PC-9 (cell line): ENCODE measurements at regions not wholly inside any gene's neighbourhood (a gene's known extent, or its start where the extent isn't known, plus 50 kb on each side); places are given as distances from the start of the nearest gene placed in this dataset.

Source experiments
- BruUV-seq: library from RNA; stranded (reverse); fragments of 400-500 nt; replicated peaks from 2 replicates; lab custom pipeline; 2021; lab: Mats Ljungman, UMichigan
- CTCF ChIA-PET: fragments of 300-600 bp; sonication (Branson Sonifier 250); formaldehyde crosslinking; loops from one replicate; lab custom pipeline; 2022; ENCODE audit warnings: antibody characterized with exemption; lab: Charles Lee
- POLR2A ChIA-PET: fragments of 300-600 bp; sonication (Branson Sonifier 250); formaldehyde crosslinking; loops from one replicate; lab custom pipeline; 2022; ENCODE audit warnings: antibody characterized with exemption; ENCODE audit not compliant: unreplicated experiment; lab: Charles Lee
- DNase-seq, 2 experiments: peaks; one replicate each; pipeline versions ENCODE4 v3.0.0 to v3.0.0-alpha.2; 2015 to 2022; ENCODE audit warnings: mixed read lengths in 1 of 2
- H2AFZ ChIP-seq: fragments of 200-600 bp; sonication (generic); 2 replicates; pipeline ENCODE4 v1.8.1; 2017; ENCODE audit warnings: antibody characterized with exemption
- H3F3A ChIP-seq: fragments of 200-600 bp; sonication (generic); 2 replicates; pipeline ENCODE4 v1.8.1; 2017; ENCODE audit warnings: antibody characterized with exemption, mild to moderate bottlenecking, low read depth; ENCODE audit not compliant: insufficient read depth
- H3K27ac ChIP-seq: fragments of 200-600 bp; sonication (generic); 2 replicates; pipeline ENCODE4 v1.6.1; 2016; ENCODE audit warnings: mixed run types
- H3K27me3 ChIP-seq: fragments of 200-600 bp; sonication (generic); 2 replicates; pipeline ENCODE4 v1.6.1; 2016; ENCODE audit warnings: low read depth, mixed run types; ENCODE audit not compliant: insufficient read depth
- H3K36me3 ChIP-seq: fragments of 200-600 bp; sonication (generic); 2 replicates; pipeline ENCODE4 v1.6.1; 2016; ENCODE audit warnings: low read depth, mixed run types
- H3K4me1 ChIP-seq: fragments of 200-600 bp; sonication (generic); replicated peaks from 2 replicates; pipeline ENCODE4 v1.6.1; 2016; ENCODE audit warnings: mixed run types; ENCODE audit not compliant: insufficient read depth
- H3K4me2 ChIP-seq: fragments of 200-600 bp; sonication (generic); 2 replicates; pipeline ENCODE4 v1.6.1; 2017; ENCODE audit warnings: mixed run types
- H3K4me3 ChIP-seq: fragments of 200-600 bp; sonication (generic); 2 replicates; pipeline ENCODE4 v1.6.1; 2016; ENCODE audit warnings: mixed run types
- H3K79me2 ChIP-seq: fragments of 200-600 bp; sonication (generic); 2 replicates; pipeline ENCODE4 v1.6.1; 2017; ENCODE audit warnings: low read depth, mixed run types
- H3K9me2 ChIP-seq: fragments of 200-600 bp; sonication (generic); 2 replicates; pipeline ENCODE4 v1.8.1; 2017; ENCODE audit warnings: mild to moderate bottlenecking; ENCODE audit not compliant: insufficient read depth
- H3K9me3 ChIP-seq: fragments of 200-600 bp; sonication (generic); 2 replicates; pipeline ENCODE4 v1.8.1; 2016; ENCODE audit warnings: low read depth; ENCODE audit not compliant: insufficient read depth
- H4K20me1 ChIP-seq: fragments of 200-600 bp; sonication (generic); 2 replicates; pipeline ENCODE4 v1.8.1; 2017; ENCODE audit not compliant: insufficient read depth
- CTCF ChIP-seq: fragments of 200-600 bp; sonication (generic); conservative IDR thresholded peaks from 2 replicates; pipeline ENCODE4 v1.6.1; 2017; ENCODE audit warnings: mixed run types, antibody characterized with exemption, mild to moderate bottlenecking, moderate library complexity
- EZH2 ChIP-seq: fragments of 200-600 bp; sonication (generic); IDR thresholded peaks from 2 replicates; pipeline ENCODE4 v1.8.0; 2017; ENCODE audit warnings: antibody characterized with exemption, low read depth
- intact Hi-C: fragments of 100-400 bp; cut with micrococcal nuclease; formaldehyde crosslinking; loops from one replicate; pipeline ENCODE4 v1.10.0; 2022; ENCODE audit not compliant: unreplicated experiment

GRCh38 chr12:95402096-95402495 is 71.9 kb upstream of the METAP2 start:
- no peaks in the 10 kb centered on the region for H3K27me3 ChIP-seq
- intact Hi-C loops: no loop called here
- POLR2A ChIA-PET: no interaction called here
- H3K36me3 ChIP-seq: no peaks in the 10 kb centered on the region
- H3K9me3 ChIP-seq: no peaks in the 10 kb centered on the region; the same call in 1 of the 2 replicates
- H3K4me1 ChIP-seq: peaks cover 11% of the 10 kb centered on the region
- no peak overlapping the region for H3K4me3 ChIP-seq
- no peaks in the 10 kb centered on the region for H4K20me1 ChIP-seq
- H3K9me2 ChIP-seq: no peaks in the 10 kb centered on the region
- TF ChIP-seq CTCF (no peak), EZH2 (no peak)
- H3K4me2 ChIP-seq: no peak overlapping the region
- BruUV-seq: no TSS peak
- DNase-seq: no peak
- H3K79me2 ChIP-seq: no peaks in the 10 kb centered on the region
- no peak overlapping the region for H3K27ac ChIP-seq
- CTCF ChIA-PET: no interaction called here
- no peak overlapping the region for H2AFZ ChIP-seq
- peaks cover 17% of the 10 kb centered on the region for H3F3A ChIP-seq

- no peaks in the 10 kb centered on the region for H3K27me3 ChIP-seq
- H3K9me3 ChIP-seq: no peaks in the 10 kb centered on the region
- TF ChIP-seq CTCF (no peak), EZH2 (no peak)
- no peak for DNase-seq
- no TSS peak for BruUV-seq
- H2AFZ ChIP-seq: no peak overlapping the region
- ChIA-PET CTCF (no interaction called here), POLR2A (no interaction called here)
- no peak overlapping the region for H3K4me3 ChIP-seq
- H3K36me3 ChIP-seq: no peaks in the 10 kb centered on the region
- intact Hi-C loops: no loop called here
- no peaks in the 10 kb centered on the region for H3K9me2 ChIP-seq
- H3K4me2 ChIP-seq: no peak overlapping the region
- no peaks in the 10 kb centered on the region for H4K20me1 ChIP-seq
- no peaks in the 10 kb centered on the region; the same call in 1 of the 2 replicates for H3K4me1 ChIP-seq
- H3K27ac ChIP-seq: no peak overlapping the region
- no peaks in the 10 kb centered on the region for H3K79me2 ChIP-seq
- peaks cover 4% of the 10 kb centered on the region; the same call in 1 of the 2 replicates for H3F3A ChIP-seq
Observed at GRCh38 chr12:95408201-95408600, 65.8 kb upstream of the METAP2 start.

DNA sequence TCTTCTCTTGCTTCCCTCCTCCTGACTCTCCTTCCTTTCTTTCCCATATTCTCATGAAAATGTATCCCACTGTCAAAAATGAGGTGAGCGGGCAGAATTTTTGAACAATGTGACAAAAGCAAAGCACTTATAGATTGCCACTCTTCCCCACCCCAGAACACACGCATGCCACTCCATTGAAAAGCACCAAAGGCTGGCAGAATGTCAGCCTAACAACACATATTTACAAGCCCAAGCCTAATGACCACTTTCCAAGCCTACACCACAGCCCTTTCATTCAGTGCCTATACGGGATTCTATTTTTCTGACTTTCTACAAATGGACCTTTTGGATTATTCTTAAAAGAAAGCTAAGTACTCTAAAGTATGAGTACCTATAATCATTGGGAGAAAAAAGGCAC is 62.9 kb upstream of the METAP2 start:
- TF ChIP-seq EZH2 (no peak), CTCF (no peak)
- no peaks in the 10 kb centered on the region for H3K36me3 ChIP-seq
- no peaks in the 10 kb centered on the region for H3K9me2 ChIP-seq
- H4K20me1 ChIP-seq: no peaks in the 10 kb centered on the region
- H3K4me1 ChIP-seq: no peaks in the 10 kb centered on the region; the same call in 1 of the 2 replicates
- ChIA-PET POLR2A (no interaction called here), CTCF (no interaction called here)
- no peak for DNase-seq
- H2AFZ ChIP-seq: no peak overlapping the region
- no peaks in the 10 kb centered on the region for H3K79me2 ChIP-seq
- intact Hi-C loops: no loop called here
- H3K4me3 ChIP-seq: no peak overlapping the region
- H3F3A ChIP-seq: peaks cover 4% of the 10 kb centered on the region; the same call in 1 of the 2 replicates
- BruUV-seq: no TSS peak
- no peak overlapping the region for H3K4me2 ChIP-seq
- H3K9me3 ChIP-seq: no peaks in the 10 kb centered on the region
- no peaks in the 10 kb centered on the region for H3K27me3 ChIP-seq
- no peak overlapping the region for H3K27ac ChIP-seq
